ENCODE measurements at regions not wholly inside any gene's neighbourhood (a gene's known extent, or its start where the extent isn't known, plus 50 kb on each side); places are given as distances from the start of the nearest gene placed in this dataset.

DNA sequence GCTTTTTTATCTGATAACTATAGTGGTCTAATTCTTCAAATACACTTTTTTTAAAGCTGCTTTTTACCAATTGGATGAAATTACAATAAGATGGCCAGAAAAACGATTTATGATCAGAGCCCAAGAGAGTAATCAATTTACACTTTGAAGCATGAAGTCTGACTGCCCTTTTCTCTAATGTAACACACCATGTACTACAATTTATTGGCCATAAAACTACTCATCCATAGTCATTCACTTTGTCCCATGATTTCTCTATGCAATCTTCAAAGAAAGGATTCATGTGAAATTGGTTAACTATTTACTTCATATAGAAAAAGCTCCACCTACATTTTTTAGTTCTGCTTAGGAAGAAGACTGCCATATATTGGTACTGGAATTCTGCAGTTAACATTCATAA, 73.6 kb upstream of the CAST start:
- no peak for DNase-seq (ENCODE audit: low read depth)

DNA sequence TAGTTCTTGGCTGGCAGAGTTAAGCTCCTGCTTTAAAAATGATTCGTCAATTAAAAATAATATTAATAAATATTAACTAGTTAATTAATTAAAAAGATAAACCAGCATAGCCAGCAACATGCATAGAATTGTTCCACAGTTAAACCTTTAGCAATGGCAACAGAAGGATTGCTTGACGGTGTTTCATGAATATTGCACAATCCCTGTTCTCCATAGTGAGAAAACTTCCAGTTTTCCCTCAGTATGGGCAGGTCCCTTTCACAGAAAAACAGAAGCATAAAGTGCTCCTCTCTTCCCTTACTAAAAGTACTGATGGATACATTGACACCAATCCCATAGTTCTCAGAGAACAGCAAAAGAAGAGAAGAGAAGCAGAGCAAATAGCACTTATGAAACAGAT, 71.4 kb upstream of the CAST start:
- no peak for DNase-seq (ENCODE audit: low read depth)

DNA sequence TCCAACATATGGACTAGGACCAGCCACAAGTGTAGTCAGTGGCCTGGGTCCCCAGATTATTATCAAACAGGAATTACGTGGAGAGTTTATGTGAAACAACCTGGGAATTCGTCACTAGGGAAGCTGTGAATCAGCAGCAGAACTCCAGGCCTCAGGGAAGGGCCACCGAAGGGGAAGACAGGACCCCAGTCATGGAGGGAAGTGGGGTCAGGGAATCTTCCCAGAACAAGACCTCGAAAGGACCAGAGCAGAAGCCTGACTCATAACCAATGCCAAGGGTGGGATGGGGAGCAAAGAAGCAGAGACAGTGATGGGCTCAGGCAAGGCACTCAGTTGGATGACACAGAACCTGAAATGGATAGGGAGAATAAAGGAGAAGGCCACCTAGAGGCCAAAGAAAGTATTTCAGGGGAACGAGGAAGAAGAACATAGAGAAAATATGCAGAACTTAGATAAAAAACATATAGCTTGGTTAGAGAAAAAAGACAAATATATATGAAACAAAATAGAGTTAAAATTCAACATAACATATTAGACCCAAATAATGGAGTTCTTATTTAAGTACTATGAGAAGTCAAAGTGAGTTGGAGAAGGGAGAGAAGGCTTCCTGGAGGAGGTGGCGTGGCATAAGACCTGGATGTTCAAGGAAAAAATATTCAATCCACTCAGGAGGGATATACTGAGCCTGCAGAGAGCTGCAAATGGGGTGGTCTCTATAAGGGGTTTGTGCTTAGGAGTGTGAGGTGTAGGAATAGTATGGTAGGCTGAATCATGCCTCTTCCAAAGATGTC, 66.7 kb upstream of the CAST start:
- no peak for DNase-seq (ENCODE audit: low read depth)

DNA sequence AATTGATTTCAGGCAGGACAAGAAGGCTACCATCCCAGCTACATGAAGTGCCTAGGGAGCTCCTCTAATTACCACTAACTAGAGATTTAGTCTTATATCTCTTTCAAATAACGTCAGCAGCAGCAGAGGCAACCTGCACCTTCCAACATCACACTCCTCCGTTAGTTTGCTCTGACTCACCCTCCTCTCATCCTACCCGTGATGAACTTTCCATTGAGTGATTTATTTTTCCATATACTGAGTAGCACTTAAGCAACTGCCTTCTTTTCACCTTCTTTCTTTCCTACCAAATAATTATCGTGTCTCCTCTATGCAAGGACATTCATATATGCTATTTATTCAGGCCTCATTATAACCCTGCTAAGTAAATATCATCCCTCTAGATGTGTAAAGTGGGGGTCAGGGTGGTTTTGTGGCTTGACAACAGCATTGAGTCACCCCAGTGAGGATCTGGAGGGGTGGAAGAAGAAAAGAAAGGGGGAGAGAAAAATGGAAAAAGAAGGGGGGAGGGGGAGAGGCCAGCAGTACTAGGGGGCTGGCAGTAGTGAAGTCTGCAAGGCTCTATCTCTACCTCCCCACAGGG, 64.6 kb upstream of the CAST start:
- DNase-seq (ENCODE audit: low read depth) = no peak

DNA sequence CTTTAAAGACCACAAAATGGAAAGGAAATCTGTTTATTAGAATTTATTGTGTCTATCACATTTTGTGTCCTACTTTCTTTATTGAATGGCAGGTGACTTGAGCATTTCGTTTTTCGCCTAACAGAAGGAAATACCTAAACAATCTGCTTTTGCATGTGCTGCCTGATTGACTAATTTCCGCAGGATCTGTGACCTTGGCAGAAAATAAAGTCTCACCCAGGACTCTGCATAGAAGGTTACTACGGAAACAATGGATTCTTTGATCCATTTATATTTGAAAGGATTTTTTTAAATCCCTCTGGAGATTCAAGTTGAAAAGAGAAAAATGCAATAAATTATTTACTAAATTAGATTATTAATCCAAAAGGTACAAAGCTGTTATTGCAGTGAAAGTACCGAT, 61.0 kb upstream of the CAST start:
- DNase-seq (ENCODE audit: low read depth) = no peak

DNA sequence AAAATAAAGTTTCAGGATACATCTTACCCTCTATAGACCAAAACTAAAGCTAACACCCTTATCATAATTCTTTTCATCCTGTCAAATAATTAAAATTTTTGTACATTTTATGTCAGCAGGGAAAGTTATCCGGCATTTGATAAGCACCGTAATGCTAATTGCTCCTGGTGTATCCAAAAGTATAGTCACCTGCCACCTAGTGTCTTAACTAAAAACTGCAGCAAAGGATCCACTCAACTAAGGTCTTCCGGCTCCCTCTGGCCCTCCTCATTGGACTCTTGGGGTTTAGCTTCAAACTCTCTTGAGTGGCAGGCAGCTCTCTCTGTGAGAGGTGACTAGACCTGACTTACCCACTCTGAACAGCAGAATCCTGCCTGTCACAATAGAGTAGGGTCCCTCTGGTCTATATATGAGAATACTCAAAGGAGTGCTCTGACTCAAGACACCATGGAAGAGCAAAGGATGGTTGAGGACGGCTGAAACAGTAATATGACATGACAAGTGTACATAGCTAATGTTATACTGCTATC, 60.4 kb upstream of the CAST start:
- peak; percentile 60 for DNase-seq (ENCODE audit: low read depth)

DNA sequence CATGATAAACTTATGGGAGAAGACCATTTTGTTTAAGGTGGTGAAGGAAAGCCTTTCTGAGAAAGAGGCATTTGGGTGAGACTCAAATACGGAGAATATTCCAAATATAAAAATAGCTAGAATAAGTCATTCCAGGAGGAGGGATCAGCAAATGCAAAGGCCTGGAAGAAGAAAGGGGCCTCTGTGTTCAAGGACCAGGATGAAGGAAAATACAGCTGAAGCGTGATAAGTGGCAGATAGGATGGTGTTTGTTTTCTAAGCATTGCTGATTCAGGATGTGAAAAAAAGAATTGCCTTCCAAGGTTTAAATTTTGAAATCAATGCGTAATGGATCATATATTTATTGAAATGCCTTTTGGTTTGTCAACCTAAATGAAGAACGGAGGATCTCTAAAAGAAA, 59.4 kb upstream of the CAST start:
- DNase-seq (ENCODE audit: low read depth) = no peak

DNA sequence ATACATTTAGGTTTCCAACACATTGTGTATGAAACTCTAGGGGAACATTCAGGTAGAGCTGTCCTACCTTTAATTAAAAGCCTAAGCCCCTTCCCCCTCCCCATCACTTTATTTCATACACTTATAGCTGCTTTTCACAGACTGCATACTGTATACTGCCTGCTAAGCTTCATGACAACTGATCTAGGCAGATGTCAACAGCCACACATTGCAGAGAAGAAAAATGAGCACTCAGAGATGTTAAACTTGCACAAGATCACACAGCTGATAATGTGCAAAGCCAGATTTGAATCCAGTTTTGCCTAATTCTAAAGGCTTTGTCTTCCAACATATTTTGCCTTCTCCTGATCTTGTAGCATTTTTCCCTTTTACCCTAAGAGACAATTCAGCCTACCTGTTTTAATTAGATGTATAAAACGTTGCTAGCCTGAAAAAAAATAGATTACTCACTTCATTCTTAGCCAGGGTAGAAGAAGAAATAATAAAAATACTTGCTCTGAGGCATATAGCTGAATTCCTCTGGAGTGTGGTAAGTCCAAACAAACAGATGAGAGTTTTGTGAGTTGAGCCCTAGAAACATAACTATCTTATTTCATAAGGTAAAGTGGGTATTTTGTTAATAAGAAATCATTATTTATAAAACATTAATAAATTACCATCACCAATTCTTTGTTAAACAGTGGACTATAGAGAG, 56.9 kb upstream of the CAST start:
- DNase-seq (ENCODE audit: low read depth) = no peak

DNA sequence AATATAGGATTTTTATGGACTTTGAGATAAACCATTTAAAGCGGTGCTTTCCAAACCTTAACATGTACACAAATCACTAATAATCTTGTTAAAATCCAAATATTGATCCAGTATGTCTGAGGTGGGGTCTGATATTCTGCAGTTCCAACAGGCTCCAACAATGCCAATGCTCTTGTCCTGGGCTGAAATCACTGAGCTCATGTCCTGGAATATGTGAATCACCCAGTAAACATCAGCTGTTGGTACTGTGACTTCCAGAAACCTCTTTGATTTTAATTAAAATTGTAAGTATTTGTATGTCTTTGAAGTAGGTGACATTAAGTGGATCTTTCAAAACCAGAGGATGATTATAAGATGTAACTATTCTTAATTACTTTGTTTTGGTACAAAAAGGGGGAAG, 52.8 kb upstream of the CAST start:
- no peak for DNase-seq (ENCODE audit: low read depth)

DNA sequence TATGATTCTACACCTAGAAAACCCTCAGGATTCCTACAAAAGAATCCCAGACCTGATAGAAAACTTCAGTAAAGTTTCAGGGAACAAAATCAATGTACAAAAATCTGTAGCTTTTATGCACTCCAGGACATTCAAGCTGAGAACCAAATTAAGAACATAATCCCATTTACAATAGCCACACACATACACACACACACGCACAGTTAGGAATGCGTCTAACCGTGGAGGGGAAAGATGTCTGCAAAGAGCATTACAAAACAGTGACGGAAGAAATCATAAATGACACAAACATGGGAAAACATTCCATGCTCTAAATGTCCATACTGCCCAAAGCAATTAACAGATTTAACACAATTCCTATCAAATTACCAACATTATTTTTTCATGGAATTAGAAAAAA, 51.4 kb upstream of the CAST start:
- no peak for DNase-seq (ENCODE audit: low read depth)

DNA sequence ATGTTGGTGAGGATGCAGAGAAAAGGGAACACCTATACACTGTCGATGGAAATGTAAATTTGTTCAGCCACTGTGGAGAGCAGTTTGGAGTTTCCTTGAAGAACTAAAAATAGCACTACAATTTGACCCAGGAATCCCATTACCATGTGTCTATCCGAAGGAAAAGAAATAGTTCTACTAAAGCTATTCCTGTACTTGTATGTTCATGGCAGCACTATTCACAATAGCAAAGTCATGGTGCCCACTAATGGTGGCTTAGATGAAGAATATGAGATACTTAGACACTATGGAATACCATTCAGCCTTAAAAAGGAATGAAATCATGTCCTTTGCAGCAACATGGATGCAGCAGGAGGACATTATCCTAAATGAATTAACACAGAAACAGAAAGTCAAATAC, 50.2 kb upstream of the CAST start:
- DNase-seq (ENCODE audit: low read depth) = no peak
